CD8-positive, alpha-beta memory T cell (primary cell): ENCODE measurements at regions not wholly inside any gene's neighbourhood (a gene's known extent, or its start where the extent isn't known, plus 50 kb on each side); places are given as distances from the start of the nearest gene placed in this dataset.

Experiments used
- CTCF ChIA-PET: fragments of 350-600 bp; sonication (Branson Sonifier 250); formaldehyde crosslinking; loops from one replicate; lab custom pipeline; 2021; ENCODE audit warnings: antibody characterized with exemption; lab: Charles Lee
- POLR2A ChIA-PET: fragments of 350-600 bp; sonication (Branson Sonifier 250); formaldehyde crosslinking; loops from one replicate; lab custom pipeline; 2021; ENCODE audit warnings: antibody characterized with exemption; lab: Charles Lee
- DNase-seq, 5 donors: peaks; one replicate each; pipeline versions ENCODE4 v3.0.0 to v3.0.0-alpha.2; 2020 to 2022; ENCODE audit warnings: mixed read lengths in 1 of 5
- H3K27ac ChIP-seq: one replicate; pipeline ENCODE4 v1.7.0; 2013; ENCODE audit warnings: low read depth, mild to moderate bottlenecking, low read length, moderate library complexity
- H3K27me3 ChIP-seq: 2 replicates; pipeline ENCODE4 v1.7.0; 2013; ENCODE audit warnings: low read length, mild to moderate bottlenecking; ENCODE audit not compliant: insufficient read depth, poor library complexity, severe bottlenecking
- H3K36me3 ChIP-seq: 2 replicates; pipeline ENCODE4 v1.7.0; 2013; ENCODE audit warnings: mild to moderate bottlenecking, low read length, moderate library complexity; ENCODE audit not compliant: insufficient read depth
- H3K4me1 ChIP-seq: 2 replicates; pipeline ENCODE4 v1.7.0; 2013; ENCODE audit warnings: mild to moderate bottlenecking, low read length, moderate library complexity; ENCODE audit not compliant: insufficient read depth
- H3K4me3 ChIP-seq: 2 replicates; pipeline ENCODE4 v1.7.0; 2013; ENCODE audit warnings: mild to moderate bottlenecking, low read length
- H3K9me3 ChIP-seq: 2 replicates; pipeline ENCODE4 v1.7.0; 2013; ENCODE audit warnings: mild to moderate bottlenecking, low read length
- H3K27ac Mint-ChIP-seq, 8 donors: one replicate each; pipeline ENCODE4 v1.8.0; 2020 to 2021; ENCODE audit warnings: mixed read lengths in 8 of 8, mild to moderate bottlenecking in 6 of 8, inconsistent platforms in 3 of 8, moderate library complexity in 3 of 8
- H3K27me3 Mint-ChIP-seq, 2 donors: one replicate each; pipeline ENCODE4 v1.8.0; 2020 to 2021; ENCODE audit warnings: mixed read lengths in 2 of 2, mild to moderate bottlenecking in 1 of 2, moderate library complexity in 1 of 2
- H3K36me3 Mint-ChIP-seq, 3 donors: one replicate each; pipeline ENCODE4 v1.8.0; 2020 to 2021; ENCODE audit warnings: mixed read lengths in 3 of 3, inconsistent platforms in 1 of 3, mild to moderate bottlenecking in 1 of 3
- H3K4me1 Mint-ChIP-seq, 3 donors: one replicate each; pipeline ENCODE4 v1.8.0; 2020 to 2021; ENCODE audit warnings: mixed read lengths in 3 of 3, inconsistent platforms in 1 of 3, mild to moderate bottlenecking in 1 of 3
- H3K4me3 Mint-ChIP-seq, 7 donors: one replicate each; pipeline ENCODE4 v1.8.0; 2020 to 2021; ENCODE audit warnings: mixed read lengths in 7 of 7, mild to moderate bottlenecking in 6 of 7, moderate library complexity in 4 of 7, inconsistent platforms in 2 of 7
- H3K9me3 Mint-ChIP-seq, 5 donors: one replicate each; pipeline ENCODE4 v1.8.0; 2020 to 2022; ENCODE audit warnings: mixed read lengths in 5 of 5, mild to moderate bottlenecking in 3 of 5, moderate library complexity in 2 of 5, inconsistent platforms in 1 of 5

DNA sequence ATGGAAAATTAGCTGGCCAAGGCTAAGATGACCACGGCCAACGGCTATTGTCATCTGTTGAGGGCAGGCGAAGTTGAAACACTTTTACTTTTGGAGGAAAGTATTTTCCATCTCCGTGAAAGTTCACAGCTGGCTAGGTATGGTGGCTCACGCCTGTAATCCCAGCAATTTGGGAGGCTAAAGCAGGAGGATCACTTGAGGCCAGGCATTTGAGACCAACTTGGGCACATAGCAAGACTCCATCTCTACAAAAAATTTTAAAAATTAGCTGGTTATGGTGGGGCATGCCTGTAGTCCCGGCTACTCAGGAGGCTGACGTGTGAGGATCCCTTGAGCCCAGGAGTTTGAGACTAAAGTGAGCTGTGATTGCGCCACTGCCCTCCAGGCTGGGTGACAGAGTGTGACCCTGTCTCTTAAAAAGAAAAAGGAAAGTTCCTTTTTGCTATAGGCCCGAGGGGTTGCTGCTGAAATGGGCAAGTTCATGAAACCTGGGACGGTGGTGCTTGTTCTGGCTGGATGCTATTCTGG is 85.5 kb upstream of the MKLN1 start:
- Mint-ChIP-seq H3K36me3 (peaks cover 0 to 3% (median 0%) of the 10 kb centered on the region in 3 donors), H3K9me3 (no peaks in the 10 kb centered on the region), H3K4me3 (no peak overlapping the region), H3K27ac (peak overlapping the region in 1 of 8 donors; percentile 70), H3K27me3 (no peaks in the 10 kb centered on the region), H3K4me1 (peaks cover 13 to 17% (median 17%) of the 10 kb centered on the region in 3 donors)
- no peaks in the 10 kb centered on the region for H3K36me3 ChIP-seq
- no peak for DNase-seq
- H3K4me1 ChIP-seq: peaks cover 6% of the 10 kb centered on the region
- POLR2A ChIA-PET: no interaction called here
- CTCF ChIA-PET: no interaction called here
- H3K27me3 ChIP-seq: no peaks in the 10 kb centered on the region
- no peak overlapping the region for H3K4me3 ChIP-seq
- H3K27ac ChIP-seq: no peak overlapping the region
- no peaks in the 10 kb centered on the region for H3K9me3 ChIP-seq

DNA sequence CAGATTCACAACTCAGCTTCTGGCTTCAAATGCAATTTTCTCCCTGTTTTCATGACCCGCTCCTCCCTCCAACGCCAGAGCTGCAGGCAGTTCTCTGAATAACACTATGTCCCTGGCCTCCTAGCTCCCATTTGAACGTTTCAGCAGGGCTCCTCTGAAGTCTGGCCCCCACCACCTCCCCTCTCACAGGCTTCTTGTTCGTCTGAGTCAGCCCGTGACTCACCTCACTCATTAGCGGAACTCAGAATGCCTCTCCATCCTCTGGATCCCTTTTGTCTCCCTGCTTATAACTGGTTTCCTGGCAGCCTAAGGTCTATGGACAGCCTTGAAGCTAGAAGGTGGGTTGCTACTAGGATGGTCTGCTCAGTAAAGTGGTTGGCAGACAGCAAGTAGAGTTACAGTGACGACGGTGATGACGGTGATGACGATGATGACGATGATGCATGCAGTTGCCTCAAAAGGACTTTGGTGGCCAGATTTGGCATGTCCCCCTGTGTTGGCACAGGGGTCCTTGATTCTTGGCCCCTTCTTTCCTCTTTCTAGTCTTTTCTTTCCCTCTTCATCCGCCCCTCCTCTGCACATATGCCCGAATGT is 83.3 kb upstream of the MKLN1 start:
- CTCF ChIA-PET: no interaction called here
- Mint-ChIP-seq H3K4me3 (no peak overlapping the region), H3K9me3 (no peaks in the 10 kb centered on the region), H3K27ac (peak overlapping the region in 2 of 8 donors; percentile 17 to 85), H3K4me1 (no peaks in the 10 kb centered on the region), H3K36me3 (no peaks in the 10 kb centered on the region), H3K27me3 (peaks cover 0 to 5% of the 10 kb centered on the region in 2 donors)
- H3K27me3 ChIP-seq: no peaks in the 10 kb centered on the region
- no peak for DNase-seq
- POLR2A ChIA-PET: no interaction called here
- no peaks in the 10 kb centered on the region for H3K36me3 ChIP-seq
- H3K4me1 ChIP-seq: no peaks in the 10 kb centered on the region
- H3K9me3 ChIP-seq: no peaks in the 10 kb centered on the region
- H3K27ac ChIP-seq: no peak overlapping the region
- no peak overlapping the region for H3K4me3 ChIP-seq

DNA sequence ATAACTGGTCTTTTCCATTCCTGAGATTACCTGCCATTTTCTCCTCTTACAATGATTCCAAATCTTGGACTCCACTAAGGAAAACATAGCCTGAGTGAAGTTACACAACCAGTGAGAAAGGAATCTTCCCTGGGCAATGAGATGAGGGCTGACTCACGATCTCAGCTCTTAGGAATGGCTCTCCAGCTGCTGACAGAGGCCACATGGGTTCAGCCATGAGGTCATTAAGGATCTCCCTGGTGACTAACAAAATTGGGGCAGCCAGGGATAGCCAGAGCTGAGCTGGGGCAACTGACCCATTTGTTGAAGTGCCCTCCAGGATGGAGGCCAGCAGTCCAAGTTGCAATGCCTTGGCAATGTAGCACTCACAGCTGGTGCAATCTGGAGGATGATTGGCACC is 78.7 kb upstream of the MKLN1 start:
- ChIA-PET POLR2A (no interaction called here), CTCF (no interaction called here)
- Histone ChIP-seq H3K4me1 (no peaks in the 10 kb centered on the region), H3K4me3 (no peak overlapping the region), H3K36me3 (no peaks in the 10 kb centered on the region), H3K9me3 (no peaks in the 10 kb centered on the region), H3K27ac (no peak overlapping the region), H3K27me3 (no peaks in the 10 kb centered on the region)
- DNase-seq: no peak
- Mint-ChIP-seq H3K27me3 (peaks cover 10 to 26% of the 10 kb centered on the region in 2 donors), H3K36me3 (peaks cover 0 to 18% (median 0%) of the 10 kb centered on the region in 3 donors), H3K27ac (no peak overlapping the region), H3K4me3 (no peak overlapping the region), H3K4me1 (no peaks in the 10 kb centered on the region), H3K9me3 (peaks cover 6% of the 10 kb centered on the region in 5 donors)

DNA sequence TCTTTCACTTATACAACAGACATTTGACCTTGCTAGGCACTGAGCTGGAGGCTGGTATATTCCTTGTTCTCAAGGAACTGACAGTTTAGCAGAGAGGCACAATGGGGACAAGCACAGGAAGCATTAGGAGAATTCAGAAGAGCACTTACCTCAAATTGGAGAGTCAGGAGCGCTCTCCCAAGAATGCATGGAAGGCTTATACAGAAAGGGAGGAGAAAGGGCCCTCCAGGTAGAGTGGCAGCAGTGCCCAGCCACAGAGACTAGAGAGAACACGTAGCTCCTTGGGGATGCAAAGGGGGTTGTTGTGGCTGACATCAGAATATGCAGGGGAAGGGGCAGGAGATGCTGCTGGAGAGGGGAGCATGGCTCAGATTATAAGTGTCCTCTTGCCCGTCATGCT is 78.2 kb upstream of the MKLN1 start:
- Histone ChIP-seq H3K4me3 (no peak overlapping the region), H3K36me3 (no peaks in the 10 kb centered on the region), H3K4me1 (no peaks in the 10 kb centered on the region), H3K27ac (no peak overlapping the region), H3K9me3 (no peaks in the 10 kb centered on the region), H3K27me3 (no peaks in the 10 kb centered on the region)
- Mint-ChIP-seq H3K36me3 (peaks cover 0 to 23% (median under 1%) of the 10 kb centered on the region in 3 donors), H3K27ac (no peak overlapping the region), H3K4me3 (no peak overlapping the region), H3K27me3 (peaks cover 12 to 31% of the 10 kb centered on the region in 2 donors), H3K9me3 (peaks cover 10 to 11% (median 11%) of the 10 kb centered on the region in 5 donors), H3K4me1 (peaks cover 0 to 3% (median 0%) of the 10 kb centered on the region in 3 donors)
- CTCF ChIA-PET: no interaction called here
- POLR2A ChIA-PET: no interaction called here
- DNase-seq: no peak

DNA sequence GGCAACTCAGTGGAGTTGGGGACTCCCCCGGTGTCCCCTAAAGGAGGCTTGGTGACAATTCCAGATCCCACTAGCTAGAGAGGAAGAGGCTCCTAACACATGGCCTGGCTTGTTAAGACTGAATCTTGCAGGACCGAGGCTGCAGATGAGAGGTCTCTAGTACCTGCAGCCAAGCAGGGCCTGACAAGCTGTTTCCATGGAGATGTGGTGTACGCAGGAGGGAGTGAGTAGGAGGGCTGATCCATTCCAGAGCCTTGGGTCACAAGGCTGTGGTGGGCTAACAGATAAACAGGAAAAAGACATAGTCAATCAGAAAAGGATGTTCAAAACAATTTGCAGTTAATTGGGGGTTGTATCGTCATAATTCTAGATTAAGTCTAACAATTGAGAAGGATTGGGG is 77.3 kb upstream of the MKLN1 start:
- peaks cover 0 to 3% (median 0%) of the 10 kb centered on the region in 3 donors for H3K4me1 Mint-ChIP-seq
- H3K27ac Mint-ChIP-seq: no peak overlapping the region
- DNase-seq: no peak
- H3K27me3 Mint-ChIP-seq: peaks cover 12 to 33% of the 10 kb centered on the region in 2 donors
- no peaks in the 10 kb centered on the region for H3K4me1 ChIP-seq
- H3K9me3 Mint-ChIP-seq: peaks cover 15 to 18% (median 17%) of the 10 kb centered on the region in 5 donors
- ChIA-PET CTCF (interaction anchor here (0.8 kb wide), 1 partner anchor 12 kb away, joined by 3 read pairs; no protein-coding TSS in a partner anchor), POLR2A (no interaction called here)
- H3K4me3 Mint-ChIP-seq: no peak overlapping the region
- H3K9me3 ChIP-seq: no peaks in the 10 kb centered on the region
- no peaks in the 10 kb centered on the region for H3K36me3 ChIP-seq
- H3K27me3 ChIP-seq: no peaks in the 10 kb centered on the region
- no peak overlapping the region for H3K4me3 ChIP-seq
- H3K27ac ChIP-seq: no peak overlapping the region
- H3K36me3 Mint-ChIP-seq: peaks cover 2 to 30% (median 4%) of the 10 kb centered on the region in 3 donors

DNA sequence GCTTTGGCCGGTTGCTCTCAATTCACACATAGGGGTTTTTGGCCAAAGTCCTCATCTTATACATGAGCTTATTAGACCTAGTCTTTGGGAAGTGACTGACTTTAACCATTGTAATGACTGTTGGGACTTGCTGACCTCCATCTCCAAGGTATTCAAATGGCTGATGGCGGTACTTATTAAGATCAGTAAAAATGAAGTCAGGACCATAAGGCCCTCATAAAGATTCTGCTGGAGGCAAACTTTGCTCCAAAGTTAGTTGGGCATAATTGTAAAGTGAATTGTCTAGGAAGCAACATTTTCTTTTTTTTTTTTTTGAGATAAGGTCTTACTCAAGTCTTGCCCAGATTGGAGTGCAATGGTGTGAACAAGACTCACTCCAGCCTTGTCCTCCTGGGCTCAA is 76.3 kb upstream of the MKLN1 start:
- CTCF ChIA-PET: no interaction called here
- no peaks in the 10 kb centered on the region for H3K9me3 ChIP-seq
- Mint-ChIP-seq H3K9me3 (peaks cover 16 to 20% (median 17%) of the 10 kb centered on the region in 5 donors), H3K27me3 (peaks cover 12 to 33% of the 10 kb centered on the region in 2 donors), H3K4me1 (peaks cover 0 to 3% (median 0%) of the 10 kb centered on the region in 3 donors), H3K4me3 (no peak overlapping the region), H3K27ac (peak overlapping the region in 1 of 8 donors; percentile 39), H3K36me3 (peaks cover 2 to 31% (median 4%) of the 10 kb centered on the region in 3 donors)
- DNase-seq: no peak
- H3K36me3 ChIP-seq: no peaks in the 10 kb centered on the region
- H3K4me3 ChIP-seq: no peak overlapping the region
- H3K4me1 ChIP-seq: no peaks in the 10 kb centered on the region
- POLR2A ChIA-PET: no interaction called here
- H3K27ac ChIP-seq: no peak overlapping the region
- no peaks in the 10 kb centered on the region for H3K27me3 ChIP-seq

DNA sequence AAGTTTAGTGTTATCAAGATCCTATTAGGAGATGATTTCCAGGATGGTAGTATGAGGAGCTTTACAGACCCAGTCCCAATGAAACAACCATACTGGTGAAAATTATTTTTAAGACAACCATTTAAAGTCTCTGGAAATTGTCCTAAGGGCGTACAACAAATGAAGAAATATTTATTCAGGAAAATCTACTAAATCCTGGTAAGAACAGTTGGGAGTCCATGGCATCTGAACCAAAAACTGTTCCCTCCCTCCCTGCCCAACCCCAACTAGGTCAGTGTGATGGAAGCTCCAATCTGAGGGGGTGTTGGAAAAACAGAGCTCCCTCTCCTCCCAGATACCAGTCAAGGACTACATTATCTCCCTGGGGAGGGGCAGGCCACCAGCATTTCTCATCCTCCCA is 74.7 kb upstream of the MKLN1 start:
- Mint-ChIP-seq H3K4me1 (peaks cover 0 to 3% (median 0%) of the 10 kb centered on the region in 3 donors), H3K36me3 (peaks cover 2 to 31% (median 4%) of the 10 kb centered on the region in 3 donors), H3K27me3 (peaks cover 12 to 33% of the 10 kb centered on the region in 2 donors), H3K4me3 (no peak overlapping the region), H3K9me3 (peaks cover 16 to 20% (median 17%) of the 10 kb centered on the region in 5 donors), H3K27ac (no peak overlapping the region)
- Histone ChIP-seq H3K9me3 (no peaks in the 10 kb centered on the region), H3K27me3 (no peaks in the 10 kb centered on the region), H3K4me3 (no peak overlapping the region), H3K27ac (no peak overlapping the region), H3K36me3 (no peaks in the 10 kb centered on the region), H3K4me1 (no peaks in the 10 kb centered on the region)
- CTCF ChIA-PET: no interaction called here
- POLR2A ChIA-PET: no interaction called here
- DNase-seq: no peak

DNA sequence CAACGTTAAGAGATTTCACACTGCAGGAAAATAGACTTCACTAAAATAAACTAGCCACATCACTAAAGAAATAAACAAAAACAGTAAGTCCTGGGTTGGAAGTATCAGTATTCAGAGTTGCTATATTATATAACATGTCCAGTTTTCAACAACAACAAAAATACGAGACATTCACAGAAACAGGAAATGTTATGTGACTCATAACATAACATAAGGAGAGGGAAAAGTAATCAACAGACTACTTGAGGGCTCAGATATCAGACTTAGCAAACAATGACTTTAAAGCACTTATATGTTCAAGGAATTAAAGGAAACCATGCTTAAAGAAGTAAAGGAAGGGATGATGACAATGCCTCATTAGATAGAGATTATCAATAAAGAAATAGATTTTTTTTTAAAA is 73.5 kb upstream of the MKLN1 start:
- POLR2A ChIA-PET: interaction anchor here (0.6 kb wide), 1 partner anchor 1265 kb away, joined by 5 read pairs; no protein-coding TSS in a partner anchor

More for the DNA sequence above, 73.5 kb upstream of the MKLN1 start:
- peaks cover 12 to 30% of the 10 kb centered on the region in 2 donors for H3K27me3 Mint-ChIP-seq
- no peaks in the 10 kb centered on the region for H3K36me3 ChIP-seq
- no peak overlapping the region for H3K27ac Mint-ChIP-seq
- CTCF ChIA-PET: no interaction called here
- no peak overlapping the region for H3K4me3 ChIP-seq
- H3K9me3 ChIP-seq: no peaks in the 10 kb centered on the region
- H3K36me3 Mint-ChIP-seq: peaks cover 2 to 31% (median 4%) of the 10 kb centered on the region in 3 donors
- no peak overlapping the region for H3K4me3 Mint-ChIP-seq
- H3K4me1 Mint-ChIP-seq: peaks cover 0 to 3% (median 0%) of the 10 kb centered on the region in 3 donors
- no peaks in the 10 kb centered on the region for H3K27me3 ChIP-seq
- DNase-seq: no peak
- no peaks in the 10 kb centered on the region for H3K4me1 ChIP-seq
- no peak overlapping the region for H3K27ac ChIP-seq
- peaks cover 16 to 20% (median 17%) of the 10 kb centered on the region in 5 donors for H3K9me3 Mint-ChIP-seq
